AG20443 (cell line): ENCODE measurements at regions not wholly inside any gene's neighbourhood (a gene's known extent, or its start where the extent isn't known, plus 50 kb on each side); places are given as distances from the start of the nearest gene placed in this dataset.

Source experiments
- DNase-seq: peaks from one replicate; pipeline ENCODE4 v3.0.0; 2012; ENCODE audit warnings: low spot score, mixed read lengths

DNA sequence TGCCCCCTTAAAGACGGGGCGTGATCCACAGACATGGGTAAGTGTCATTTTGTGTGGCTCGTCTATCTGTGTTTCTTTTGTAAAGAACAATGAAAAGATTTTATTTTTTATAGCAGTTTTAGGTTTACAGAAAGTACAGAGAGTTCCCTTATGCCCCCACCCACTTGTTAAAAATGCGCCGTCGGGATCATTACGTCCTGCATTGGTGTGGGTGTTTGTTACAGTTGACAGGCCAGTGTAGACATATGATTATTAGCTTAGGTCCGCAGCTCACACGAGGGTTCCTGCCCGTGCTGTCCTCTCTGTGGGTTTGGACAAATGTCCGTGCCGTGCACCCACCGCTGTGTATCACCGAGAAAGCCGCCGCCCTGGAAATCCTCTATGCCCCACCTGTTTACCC lies 50.5 kb downstream of the RGS12 start:
- DNase-seq, result no peak

DNA sequence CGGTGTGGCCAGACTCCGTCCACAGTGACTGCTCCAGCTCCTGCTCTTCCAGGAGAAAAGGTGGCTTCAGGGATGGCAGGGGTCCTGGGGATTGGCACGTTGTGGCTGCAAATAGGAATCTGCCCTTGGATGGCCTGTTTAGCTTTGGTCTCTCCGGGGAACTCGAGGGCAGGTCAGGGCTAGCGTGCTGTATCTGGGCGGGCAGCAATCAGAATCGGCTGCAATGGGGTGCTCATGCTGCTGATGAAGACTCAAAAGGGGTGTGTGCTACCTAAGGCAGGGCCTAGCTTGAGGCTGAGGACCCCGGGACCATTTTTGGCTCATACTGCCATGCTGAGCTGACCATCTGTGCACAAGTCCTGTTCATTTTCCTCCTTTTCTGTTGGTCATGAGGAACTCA lies 51.3 kb downstream of the RGS12 start:
- DNase-seq, result no peak

DNA sequence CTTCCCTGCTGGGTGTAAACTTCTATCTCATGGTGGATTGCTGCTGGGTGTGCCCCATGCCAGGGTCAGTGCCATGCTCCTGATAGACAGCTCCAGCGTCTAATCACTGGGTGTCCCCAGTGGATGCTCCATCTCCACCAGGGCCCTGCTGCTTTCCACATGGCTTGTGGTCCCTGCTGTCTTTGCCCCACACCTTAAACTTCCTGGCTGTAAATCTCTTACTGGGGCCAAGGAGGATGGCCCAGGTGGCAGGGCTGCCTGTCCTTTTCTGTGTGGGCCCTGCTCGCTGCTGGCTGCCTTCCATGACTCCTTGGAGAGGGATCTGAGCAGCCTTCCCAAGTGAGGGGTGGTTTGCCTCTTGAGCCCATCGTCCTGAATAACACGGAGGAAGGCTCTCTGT lies 51.8 kb downstream of the RGS12 start:
- no peak for DNase-seq

DNA sequence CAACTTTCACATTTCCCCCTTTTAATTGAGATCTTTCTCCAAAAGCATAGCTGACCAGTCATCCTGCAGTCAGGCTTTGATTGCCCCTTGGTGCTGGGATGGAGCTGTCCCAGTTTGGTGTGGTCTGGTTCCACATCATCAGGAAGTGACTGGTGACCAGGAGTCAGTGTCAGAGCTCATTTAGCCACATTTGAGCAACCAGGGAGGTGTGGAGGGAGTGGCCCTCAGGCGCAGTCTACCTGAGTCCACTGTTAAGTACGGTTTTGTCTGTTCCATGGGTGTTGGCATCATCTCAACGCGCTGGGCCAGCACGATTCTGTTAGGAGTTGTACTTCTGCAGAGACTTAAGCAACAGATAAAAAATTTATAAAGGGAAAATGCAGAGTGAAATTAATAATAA lies 52.6 kb downstream of the RGS12 start:
- DNase-seq, result no peak

DNA sequence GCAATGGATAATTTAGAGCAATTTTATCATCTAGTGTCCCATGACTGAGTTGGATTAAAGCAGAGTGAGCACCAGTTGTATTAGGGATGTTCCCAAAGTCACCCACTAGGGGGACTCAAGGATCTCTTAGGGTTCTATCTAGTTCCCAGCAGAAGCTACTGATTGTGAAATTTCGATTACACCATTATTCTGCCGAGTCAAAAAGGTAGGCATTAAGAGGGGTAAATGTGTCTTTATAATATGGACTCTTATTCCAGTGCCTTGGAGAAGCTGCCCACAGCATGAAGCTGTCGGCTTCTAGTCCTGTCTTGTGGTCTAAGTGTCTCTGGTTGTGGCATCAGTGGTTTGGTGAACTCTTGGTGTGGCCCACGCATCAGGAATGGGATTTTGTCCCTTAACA lies 53.3 kb downstream of the RGS12 start:
- peak; percentile 88 for DNase-seq

DNA sequence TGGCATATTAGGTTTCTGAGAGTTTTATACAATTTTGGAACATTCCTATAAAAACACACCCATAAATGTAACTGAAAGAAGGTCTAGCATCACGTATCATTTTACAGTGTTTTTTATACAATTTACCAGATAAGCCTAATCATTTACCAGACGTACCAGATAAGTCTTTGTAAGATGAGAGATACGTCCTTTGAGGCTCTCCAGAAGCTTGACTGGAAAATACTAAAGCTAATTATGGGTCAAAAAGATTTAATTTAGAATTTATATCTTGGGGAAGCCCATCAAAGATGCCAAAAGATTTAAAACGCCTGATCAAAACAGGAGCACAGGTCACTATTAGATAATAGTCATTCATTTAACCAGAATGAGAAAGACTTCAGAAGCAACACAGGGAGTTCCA lies 55.0 kb downstream of the RGS12 start:
- DNase-seq, result no peak

DNA sequence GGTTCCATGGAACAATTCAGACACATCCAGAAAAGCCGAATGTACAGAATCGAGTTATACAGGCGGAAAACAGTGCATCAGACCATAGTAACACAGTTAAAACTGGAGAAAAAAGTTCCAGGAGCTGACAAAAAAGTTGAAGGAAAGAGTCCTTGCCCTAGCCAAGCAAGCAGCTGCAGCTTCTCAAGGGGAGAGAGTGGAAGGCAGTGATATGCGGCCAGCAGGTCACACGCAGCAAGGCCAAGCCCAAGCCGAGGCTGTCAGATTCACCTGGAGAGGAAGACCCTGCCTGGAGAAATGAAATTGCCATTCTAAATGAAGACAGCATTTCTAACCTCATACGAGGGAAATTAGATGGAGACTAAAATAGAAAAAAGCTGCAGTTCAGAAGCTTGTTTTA lies 55.8 kb downstream of the RGS12 start:
- DNase-seq, result no peak

DNA sequence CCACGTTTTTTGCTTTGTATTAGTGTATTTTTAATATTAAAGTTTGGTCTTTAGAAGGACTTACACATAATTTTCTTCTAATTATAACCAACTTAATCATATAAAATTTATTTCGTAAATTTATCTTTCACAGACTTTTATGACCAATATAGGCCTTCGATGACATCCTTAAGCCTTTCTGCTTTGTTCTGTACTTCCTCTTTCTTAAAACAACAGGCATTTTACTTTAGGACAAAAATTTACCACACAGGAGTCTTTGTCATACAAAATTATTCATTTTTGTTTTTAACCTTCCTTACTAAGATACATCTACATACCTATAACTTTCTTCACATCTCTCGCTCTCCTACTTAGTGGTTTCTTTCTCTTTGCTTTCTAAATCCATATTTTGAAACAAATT lies 56.3 kb downstream of the RGS12 start:
- DNase-seq, result no peak

DNA sequence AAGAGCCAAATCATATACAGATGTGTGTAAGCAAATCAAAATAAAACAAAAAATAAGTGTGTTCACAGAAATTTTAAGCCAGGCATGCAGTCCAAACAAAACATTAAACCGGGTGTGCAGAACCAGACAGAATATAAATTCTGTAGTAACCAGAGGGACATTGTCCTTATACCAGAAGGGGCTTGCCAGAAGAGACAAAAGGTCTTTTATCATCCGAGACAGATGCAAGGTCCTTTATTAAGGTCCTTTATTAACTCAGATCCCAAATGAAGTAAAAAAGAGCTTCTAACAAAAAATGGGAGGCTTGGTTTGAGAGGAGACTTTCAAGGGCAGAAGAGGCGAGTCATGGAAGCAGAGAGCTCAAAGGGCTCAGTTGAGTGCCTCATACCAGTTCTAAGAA lies 59.2 kb downstream of the RGS12 start:
- no peak for DNase-seq

DNA sequence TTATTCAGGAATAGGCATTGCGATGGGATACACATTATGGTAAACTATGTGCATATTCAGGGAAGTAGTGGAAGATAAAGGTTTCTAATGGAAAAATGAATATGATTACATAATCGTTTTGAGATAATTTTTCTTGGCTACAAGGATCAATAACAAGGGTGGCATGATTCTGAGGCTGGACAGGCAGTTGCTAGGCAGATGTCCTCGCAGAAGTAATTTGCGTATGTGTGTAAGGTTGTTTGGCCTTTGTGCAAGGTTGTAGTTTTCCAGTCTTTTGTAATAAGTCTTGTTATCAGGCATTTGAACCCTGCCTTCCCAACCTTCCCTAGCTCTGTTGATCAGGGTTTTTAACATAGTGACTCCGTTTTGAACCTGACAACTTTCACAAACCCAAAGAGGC lies 59.7 kb downstream of the RGS12 start:
- DNase-seq, result no peak

DNA sequence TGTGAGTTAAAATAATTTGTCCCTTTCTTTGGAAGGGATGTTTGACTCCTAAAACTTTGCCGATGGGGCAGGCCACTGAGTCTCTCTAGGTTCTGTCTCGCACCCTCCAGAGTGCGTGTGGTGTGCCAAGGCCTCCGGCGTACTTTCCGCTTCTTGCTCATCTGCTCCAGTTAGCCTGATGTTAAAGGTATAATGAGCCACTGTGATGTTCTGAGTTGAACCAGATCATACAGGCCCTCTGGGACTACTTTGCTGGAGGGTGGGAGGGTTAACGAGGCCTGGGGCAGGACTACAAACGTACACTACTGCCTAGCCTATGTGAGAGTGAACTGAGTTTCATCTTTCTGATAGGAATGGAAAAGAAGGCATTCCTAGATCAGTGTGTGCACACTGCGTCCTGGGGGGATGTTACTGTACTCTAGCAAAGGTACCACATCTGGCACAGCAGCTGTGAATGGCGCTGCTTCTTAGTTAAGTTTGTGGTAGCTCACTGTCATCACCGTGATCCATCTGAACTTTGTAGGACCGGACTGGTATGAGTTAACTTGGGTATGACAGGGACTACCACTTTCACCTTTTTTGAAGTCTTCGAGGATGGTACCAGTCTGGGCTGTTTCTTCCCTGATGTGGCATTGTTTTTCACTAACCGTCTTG lies 60.2 kb downstream of the RGS12 start:
- DNase-seq, result no peak

DNA sequence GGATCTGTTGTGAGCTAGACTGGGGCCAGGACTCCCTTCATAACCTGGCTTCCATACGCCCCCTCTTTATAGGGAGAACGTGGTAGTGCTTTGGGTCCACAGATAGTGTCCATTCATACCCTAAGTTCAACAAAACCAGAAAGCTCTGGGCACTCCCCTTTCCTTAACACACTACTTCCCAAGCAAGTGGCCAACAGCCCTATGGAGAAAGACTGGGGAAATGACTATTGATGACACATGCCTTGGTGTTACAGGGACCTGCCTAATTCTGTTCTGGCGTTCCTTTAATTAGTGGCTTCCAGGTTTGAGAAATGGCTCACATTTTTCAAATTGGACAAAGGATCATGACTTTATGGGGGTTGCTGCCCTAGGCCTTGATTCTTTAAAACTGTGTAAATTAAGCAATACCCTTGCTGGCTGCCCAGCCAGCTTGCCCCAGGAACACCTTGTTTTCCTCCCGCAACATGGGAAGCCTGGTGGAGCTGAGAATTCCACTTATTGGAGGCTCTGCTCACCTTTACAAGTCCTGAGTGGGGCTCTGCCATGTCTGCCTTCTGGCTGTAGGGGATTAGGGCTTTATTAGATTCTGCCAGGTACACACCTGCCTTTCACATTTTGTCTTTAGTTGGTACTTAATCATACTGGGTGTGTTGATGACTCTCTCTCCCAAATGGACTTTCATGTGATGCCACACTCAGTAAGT lies 61.1 kb downstream of the RGS12 start:
- DNase-seq, result no peak

DNA sequence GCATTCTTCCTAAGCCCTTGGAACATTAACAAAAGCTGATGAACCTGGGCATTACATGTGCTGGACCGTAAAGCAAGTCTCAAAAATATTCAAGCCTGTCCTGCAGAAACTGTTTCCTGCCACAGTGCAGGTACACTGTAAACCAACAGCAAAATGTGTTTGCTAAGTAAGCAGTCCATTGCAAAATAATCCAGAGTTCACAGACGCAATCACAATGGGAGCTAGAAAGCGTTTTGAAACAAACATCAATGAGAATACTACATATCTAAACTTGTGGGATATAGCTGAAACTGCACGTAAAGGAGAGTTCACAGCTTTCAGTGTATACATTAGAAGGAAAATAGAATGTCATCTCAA lies 61.6 kb downstream of the RGS12 start:
- no peak for DNase-seq

DNA sequence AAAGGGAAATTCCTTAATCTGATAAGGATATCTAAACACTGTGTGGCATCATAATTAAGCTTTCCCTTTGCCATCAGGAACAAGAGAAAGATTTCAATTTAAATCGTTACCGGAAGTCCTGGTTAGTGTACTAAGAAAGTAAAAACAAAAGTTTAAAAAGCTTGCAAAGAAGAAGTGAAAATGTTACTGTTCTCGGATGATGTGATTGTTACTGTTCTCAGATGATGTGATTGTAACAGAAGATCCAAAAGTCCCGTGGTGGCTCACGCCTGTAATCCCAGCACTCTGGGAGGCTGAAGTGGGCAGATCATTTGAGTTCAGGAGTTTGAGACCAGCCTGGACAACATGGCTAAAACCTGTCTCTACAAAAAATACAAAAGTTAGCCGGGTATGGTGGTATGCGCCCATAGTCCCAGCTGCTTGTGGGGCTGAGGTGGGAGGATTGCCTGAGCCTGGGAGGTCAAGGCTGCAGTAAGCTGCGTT lies 62.5 kb downstream of the RGS12 start:
- DNase-seq, result no peak

DNA sequence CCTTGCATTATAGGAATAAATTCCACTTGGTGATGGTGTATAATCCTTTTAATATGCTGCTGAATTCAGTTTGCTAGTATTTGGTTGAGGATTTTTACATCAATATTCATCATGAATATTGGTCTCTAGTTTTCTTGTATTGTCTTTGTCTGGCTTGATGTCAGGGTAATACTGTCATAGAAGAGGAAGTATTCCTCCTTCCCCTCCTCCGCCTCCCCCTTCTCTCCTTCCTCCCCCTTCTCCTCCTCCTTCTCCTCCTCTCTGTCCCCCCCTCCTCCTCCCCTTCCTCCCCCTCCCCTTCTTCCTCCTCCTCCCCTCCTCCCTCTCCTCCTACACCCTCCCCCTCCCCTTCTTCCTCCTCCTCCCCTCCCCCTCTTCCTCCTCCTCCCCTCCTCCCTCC lies 65.8 kb downstream of the RGS12 start:
- DNase-seq, result no peak

DNA sequence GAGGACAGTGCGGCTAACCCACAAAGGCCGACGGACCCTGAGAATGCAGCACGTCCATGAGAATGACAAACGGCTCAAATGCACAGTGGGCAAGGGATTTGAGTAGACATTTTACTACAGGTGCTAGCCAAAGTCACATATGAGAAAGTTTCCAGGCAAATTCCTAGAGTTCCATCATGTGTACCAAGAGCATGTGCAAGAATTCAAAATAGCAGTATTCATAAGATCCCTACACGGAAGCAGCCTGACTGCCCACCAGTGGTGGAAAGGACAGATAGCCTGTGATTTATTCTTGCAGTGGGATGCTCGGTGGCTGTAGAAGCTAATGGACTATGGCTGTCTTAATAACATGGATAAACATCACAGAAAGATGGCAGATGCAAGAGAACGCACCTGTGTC lies 68.0 kb downstream of the RGS12 start:
- no peak for DNase-seq

DNA sequence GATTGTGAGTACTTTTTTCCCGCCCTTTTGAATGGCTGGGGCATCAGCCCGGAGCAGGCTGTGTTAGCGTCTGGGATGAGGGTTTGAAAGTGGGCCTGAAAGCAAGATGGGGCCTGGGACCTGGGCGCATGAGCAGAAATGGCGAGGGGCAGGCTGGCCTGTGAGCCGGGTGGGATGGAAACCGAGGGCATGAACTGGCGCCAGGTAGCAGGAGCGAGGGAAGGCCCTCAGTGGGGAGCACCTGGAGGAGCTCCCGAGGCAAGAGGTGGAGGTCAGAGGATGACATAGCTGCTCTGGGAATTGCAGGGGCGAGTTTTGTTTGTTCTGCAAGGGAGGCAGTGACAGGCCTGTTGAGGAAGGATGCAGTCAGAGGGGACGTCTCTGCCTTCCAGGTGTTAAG lies 68.6 kb downstream of the RGS12 start:
- no peak for DNase-seq

DNA sequence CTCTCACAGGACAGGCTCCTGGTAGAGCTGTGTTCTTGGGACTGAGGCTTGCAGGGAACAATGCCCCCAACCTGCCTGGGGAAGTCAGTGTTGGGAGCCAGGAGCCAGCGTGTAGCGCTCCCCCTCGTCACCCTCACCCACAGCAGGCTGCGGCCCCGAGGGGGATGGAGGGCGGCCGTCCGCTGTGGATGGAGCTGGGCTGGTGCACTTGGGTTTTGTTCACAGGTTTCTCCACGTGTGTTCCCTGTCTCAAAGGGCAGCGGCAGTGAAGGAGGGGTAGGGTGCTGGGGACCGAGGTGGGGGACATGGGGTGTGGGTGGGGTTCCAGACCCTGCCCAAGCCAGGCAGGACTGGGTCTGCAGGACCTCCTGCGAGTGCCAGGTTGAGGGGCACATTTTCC lies 69.1 kb downstream of the RGS12 start:
- peak; percentile 2 for DNase-seq

DNA sequence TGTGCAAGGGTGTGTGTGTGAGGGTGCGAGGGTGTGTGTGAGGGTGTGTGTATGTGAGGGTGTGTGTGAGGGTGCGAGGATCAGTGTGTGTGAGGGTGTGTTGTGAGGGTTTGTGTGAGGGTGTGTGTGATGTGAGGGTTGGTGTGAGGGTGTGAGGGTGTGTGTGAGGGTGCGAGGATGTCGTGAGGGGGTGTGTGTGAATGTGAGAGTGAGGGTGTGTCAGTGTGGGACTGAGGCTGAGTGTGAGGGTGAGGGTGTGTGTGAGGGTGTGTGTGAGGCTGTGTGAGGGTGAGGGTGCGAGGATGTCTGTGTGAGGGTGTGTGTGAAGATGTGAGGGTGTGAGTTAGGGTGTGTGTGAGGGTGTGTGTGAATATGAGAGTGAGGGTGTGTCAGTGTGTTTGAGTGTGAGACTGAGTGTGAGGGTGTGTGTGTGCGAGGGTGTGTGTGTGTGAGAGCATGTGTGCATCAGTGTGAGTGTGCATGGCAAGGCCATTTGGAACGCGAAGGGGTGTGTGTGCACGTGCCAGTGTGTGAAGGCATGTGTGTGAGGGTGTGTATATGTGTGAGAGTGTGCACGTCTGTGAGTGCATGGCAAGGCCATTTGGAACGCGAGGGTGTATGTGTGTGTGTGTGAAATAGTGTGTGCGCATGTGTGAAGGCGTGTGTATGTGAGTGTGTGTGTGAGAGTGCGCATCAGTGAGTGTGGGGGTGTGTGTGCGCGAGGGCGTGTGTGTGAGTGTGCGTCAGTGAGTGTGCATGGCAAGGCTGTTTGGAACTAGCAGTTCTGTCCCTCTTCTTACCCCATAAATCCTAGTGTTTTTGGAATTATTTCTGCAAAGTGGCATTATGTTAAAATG lies 69.8 kb downstream of the RGS12 start:
- DNase-seq, result no peak

DNA sequence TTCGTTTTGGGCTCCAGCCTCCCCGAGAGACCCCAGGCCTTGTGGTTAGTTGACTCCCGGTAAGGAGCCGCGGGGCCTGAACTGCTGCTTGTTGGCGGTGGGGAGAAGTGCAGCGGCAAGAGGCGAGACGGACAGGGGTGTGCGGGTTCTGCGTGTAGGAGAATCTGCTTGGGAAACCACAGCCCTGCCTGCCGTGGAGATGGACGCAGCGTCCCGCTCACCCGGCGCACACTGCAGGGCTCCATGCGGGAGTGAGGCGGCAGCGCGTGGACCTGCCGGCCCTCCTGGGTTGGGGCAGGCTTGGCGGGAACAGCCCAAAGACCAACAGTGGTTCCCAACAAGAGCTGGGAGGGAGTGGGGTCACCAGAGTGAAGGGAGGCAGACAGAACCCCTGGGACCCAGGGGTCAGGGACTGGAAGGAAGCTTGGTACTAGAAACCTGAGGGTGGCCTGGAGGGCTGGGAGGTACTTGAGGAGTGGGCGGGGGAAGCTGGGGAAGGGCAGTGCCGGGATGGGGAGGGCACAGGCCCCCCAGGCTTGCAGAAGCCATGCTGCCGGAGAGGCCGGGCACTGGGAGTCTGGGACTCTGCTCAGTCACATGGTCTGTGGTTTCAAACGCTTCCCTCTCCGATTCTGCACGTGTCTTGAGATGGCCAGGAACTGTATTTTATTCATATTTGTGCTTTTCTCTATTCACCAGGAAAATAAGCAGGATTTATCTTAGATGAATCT lies 70.8 kb downstream of the RGS12 start:
- no peak for DNase-seq

DNA sequence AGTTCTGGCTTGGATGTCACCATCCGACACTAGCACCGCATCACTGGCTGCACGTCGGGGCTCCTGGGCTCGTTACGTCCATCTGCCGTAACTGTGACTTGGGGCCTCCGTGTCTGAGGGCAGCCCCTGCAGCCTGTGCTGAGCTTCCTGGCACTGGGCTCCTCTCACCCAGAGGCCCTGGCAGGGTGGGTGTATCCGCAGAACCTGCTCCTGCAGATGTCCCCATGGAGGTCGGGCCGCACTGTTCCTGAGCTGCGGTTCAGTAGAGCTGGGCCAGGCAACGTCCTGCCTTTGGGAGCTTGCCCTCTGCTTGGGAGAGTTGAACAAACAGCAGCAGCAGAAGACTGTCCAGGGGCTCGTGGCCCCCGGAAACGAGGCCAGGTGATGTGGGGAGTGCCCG lies 71.4 kb downstream of the RGS12 start:
- no peak for DNase-seq

DNA sequence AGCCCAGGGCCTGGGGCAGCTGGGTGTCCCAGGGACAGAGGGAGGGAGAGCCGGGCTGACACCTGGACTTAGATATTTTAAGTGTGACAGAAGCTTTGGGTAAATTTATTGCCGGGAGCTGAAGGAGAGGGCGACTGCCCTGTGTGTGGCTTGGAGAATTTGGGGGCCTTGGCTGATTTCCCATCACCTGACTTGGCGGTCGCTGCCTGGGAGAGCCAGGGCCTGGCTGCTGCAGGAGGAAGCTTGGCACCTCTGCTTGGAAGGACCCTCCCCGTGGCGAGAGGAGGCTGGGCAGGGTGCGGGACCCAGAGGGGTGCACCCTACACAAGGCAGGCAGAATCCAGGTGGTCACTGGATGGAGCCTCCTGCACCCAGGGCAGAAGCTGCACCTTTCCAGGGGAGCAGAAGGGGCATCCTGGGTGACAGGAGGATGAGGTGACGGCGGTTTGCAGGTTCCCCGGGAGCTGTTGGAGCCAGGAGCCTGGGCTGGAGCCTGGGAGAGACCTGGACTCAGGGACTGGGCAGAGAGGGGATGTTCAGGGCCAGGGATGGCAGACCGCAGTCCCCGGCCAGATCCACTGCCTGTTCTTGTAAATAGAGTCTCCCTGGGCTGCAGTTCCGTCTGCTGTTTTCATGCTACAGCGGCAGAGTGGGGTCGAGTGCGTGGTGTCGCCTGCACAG lies 72.0 kb downstream of the RGS12 start:
- DNase-seq, result peak; percentile 5
